NK-92 (cell line): ENCODE measurements at regions not wholly inside any gene's neighbourhood (a gene's known extent, or its start where the extent isn't known, plus 50 kb on each side); places are given as distances from the start of the nearest gene placed in this dataset.

Experiments
- DNase-seq: peaks from one replicate; lab custom pipeline; 2025; ENCODE audit not compliant: unreplicated experiment; lab: John Stamatoyannopoulos, UW

- no peak for DNase-seq
These were observed 332.7 kb downstream of the MID1IP1 start for GRCh38 chrX:39133971-39134370.

DNA sequence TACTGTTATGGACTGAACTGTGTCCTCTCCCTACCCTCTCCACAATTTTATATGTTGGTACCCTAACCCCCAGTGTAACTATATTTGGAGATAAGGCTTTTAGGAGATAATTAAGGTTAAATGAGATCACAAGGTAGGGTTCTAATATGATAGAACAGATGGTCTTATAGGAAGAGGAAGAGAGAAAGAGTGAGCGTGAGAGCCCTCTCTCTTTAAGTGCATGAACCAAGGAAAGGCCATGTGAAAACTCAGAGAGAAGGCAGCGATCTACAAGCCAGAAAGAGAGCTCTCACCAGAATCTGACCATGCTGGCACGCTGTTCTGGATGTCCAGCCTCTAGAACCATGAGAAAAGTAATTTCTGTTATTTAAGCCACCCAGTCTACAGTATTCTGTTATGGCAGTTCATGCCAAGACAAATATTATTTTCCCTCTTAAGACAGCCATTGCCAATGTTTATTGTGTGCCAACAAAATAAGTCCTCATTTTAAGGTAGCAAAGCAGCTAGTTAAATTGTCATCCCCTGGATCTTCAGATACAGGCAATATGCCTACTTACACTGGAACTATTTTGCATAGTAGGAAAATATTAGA, 336.2 kb downstream of the MID1IP1 start:
- DNase-seq: no peak

DNA sequence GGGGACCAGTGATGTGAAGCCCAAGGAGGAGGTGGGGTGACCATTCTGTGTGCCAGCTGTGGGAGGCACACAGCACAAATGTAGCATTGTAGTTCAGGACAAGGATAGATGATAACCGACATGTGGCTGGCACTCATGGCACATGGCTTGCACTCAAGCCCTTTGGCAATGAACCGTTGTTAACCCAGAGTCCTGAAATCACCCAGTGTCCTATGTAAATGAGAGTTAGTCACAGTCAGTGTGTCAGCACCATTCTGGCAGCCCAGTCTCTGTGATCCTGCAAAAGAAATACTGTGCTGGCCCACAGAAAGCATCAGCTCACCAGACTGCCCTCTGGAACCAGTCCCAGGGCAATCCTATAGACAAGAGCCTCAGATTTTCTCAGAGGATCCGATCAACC, 339.3 kb downstream of the MID1IP1 start:
- DNase-seq: no peak

- no peak for DNase-seq
These were observed 343.1 kb downstream of the MID1IP1 start for GRCh38 chrX:39144323-39144722.

DNA sequence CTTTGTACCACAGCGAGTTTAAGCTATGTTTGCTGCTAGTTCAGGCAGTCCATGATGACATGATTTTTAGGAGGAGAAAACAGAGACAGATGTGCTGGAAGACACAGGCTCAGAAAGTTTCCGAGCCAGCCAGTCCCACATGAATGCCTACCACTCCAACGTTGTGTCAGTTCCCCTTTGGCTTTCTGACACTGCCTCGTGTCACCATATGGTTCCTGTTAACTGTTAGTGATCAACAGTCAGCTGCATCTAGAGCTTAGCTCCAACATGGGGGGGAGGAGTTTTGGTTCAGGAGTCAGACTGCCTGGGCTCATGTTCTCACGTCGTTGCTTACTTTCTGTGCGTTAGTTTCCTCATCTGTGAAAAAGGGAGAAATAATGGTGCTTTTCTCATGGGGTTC, 343.7 kb downstream of the MID1IP1 start:
- DNase-seq: no peak

DNA sequence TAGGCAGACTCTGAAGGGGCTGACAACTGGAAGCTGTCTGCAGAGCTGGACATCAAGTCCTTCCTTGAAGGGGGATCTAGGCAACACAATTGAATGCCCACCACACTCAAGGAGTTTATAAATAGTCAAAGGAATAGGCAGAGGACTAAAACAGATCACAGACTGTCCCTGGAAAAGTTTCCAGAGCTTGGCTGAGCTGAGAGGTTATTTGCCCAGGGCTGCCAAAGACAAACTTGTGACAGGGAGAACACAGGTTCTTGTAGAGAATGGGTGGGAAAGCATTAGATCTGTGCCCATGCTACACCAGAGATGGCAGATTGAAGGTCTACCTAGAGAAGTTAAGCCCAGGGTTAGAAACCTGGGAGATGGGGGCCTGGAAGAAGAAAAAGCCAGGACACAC, 344.6 kb downstream of the MID1IP1 start:
- DNase-seq: no peak

GRCh38 chrX:39149761-39150160, 348.5 kb downstream of the MID1IP1 start:
- no peak for DNase-seq

DNA sequence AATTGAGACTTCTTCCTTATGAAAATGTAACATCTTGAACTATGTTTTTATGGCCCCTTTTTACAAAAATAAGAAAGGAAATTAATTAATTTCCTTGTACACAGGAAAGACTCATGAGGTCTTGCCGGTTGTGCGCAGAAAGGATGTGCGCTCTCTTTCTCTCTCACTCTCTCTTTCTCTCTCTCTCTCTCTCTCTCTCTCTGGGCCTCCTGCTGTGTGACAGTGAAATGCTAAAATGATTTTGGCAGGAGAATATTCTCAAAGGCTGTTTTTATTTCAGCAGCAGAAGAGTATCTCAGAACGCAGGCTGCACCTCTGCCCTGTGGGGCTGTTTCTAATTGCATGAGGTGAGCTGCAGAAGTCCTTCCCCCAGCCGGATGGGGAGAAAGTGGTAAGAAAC, 349.0 kb downstream of the MID1IP1 start:
- no peak for DNase-seq

DNA sequence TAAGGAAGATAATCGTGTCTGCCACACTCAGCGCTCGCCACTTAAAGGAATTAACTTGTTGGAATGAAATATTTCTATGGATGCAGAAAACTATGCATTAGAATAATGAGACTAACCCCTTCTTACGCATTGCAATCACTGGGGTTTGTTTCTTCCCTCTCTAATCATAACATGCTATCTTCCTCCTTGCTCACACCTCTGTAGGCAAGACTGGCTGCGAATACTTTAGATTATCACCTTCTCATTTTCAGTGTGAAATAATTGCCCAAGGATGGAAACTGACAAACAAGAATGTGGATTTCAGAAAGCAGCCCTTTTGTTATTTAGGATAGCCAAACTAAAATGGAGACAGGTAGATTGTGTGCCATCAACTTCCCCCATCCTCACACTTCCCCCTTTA, 349.4 kb downstream of the MID1IP1 start:
- no peak for DNase-seq

DNA sequence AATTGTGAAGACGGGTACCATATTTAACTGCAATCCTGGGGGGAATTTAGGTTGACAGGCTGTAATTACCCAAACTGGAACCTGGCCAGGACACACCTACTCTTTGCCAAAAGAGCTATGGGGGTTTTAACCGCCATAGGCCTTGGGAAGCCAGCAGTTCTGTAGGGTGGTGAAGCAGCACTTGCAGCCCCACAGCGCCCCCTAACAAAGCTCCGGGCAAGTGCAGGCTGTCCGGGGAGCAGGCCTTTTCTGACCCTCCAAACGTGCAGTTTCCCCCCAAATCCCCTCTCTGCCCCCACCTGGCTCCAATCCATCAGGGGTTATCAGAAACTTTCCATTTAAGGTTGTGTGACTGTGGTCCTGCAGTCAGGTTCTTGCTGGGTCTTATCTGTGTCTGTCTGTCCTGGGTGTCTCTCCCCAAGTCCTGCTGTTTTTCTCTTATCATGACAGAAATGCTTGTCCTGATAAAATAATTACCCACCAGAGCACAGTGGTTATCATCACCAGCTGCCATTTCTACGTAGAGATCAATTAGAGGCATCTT, 350.9 kb downstream of the MID1IP1 start:
- DNase-seq: no peak

DNA sequence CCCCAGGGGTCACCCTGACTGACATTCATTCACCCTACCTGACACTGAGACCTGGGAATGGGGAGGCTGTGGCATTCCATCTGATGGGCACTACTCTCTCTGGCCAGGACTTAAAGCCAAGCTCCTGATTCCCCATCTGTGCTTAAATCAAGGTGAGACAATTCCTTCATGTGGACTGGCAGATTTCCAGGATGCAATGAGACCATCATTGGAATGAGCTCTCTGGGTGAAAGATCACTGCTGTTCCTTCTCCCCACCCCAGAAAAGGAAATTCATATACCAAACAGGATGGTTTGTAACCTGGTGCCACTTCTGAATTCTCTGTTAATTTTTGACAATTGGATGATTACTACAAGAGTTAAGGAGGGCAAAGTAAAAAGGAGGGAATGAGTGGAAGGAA, 354.8 kb downstream of the MID1IP1 start:
- no peak for DNase-seq

- no peak for DNase-seq
These were observed 355.7 kb downstream of the MID1IP1 start for GRCh38 chrX:39157006-39157405.

GRCh38 chrX:39157796-39158195, 356.5 kb downstream of the MID1IP1 start:
- no peak for DNase-seq

DNA sequence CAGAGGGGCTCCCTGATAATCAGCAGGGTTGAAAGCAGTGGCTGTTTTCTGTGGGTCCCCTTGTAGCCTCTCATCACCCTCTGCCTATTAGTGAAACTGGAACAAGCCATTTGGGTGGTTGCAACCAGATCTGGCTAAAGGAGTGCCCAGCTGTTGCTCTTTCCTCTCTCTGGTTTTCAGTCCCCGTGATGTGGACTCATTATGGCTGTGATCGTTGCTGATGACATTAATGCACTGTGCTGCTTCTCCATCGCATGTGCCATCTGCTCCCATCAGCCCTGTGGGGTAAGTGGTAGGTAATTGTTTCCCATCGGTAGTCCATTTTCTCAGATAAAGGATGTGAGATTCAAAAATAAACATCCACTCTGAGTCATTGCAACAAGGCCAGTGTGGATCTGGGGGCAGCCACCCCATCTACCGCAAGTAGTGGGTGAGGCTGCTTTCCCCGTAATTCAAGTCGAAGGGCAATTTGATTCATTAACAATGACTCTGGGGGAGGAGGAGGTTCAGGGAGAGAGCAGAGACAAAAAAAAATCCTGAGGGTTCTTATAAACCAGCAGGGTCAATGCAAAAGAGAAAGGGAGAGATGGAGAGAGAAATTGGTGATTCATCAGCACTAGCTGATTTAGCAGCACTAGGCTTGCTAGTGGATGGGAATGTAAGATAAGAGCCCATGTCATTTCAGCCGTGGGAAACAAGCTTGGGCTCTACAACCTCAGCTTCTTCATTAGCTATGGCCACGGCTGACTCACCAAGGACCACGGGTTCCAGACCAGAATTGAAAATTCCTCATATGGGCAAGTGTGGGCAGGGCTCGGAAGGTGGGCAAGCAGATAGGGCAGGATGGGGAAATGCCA, 357.8 kb downstream of the MID1IP1 start:
- no peak for DNase-seq

DNA sequence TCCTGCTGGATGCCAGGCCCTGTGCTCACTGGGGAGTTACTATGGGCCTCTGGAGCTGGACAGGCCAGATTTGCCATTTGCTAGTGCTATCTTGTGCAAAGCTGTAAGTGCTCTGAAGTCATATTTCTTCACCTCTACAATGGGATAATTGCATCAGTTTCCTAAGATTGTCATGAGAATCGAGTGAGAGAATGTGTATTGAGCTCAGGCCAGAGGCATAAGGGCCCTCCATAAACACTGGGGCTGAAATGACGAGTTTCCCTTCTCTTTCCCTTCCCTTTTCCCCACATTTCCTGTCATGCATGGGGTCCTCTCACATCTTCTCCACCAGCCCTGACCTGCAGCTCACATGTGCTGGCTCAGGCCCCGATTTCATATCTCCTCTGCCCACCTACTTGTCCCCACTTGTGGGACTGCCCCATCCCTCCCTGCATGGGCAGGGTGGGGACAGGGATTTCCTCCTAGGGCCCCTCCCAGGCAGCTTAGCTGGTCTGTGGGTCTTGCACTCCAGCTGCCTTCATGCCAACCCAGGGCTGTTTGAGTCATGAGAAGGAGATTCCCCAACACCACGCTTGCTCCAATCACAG, 358.8 kb downstream of the MID1IP1 start:
- no peak for DNase-seq

DNA sequence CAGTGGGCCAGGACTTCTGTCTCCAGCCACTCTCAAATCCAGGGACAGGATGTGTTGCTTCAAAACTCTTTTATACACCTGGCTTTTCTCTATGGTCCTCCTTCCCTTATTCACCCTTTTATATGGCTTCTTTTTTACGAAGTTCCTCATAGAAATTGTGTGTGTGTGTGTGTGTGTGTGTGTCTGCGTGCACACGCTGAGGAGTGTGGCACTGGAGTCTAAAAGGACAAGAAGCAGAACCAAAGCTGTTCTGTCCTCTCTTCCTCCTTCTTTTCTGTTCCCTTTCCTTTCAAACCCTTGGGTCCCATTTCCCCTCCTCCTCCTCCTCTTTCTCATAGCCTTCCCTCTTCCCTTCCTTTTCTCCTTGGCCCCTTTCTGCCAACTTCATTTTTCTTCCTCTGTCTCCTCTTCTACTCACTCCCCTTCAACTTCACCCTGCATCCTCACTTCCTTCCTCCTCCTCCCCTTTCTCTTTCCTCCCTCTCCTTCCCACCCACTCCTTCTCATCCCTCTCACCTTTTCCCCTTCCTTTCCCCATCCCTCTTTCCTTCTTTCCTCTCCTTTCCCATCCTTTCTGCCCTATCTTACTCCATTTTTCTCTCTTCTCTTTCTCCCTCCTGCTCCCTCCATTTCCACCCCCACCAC, 360.5 kb downstream of the MID1IP1 start:
- no peak for DNase-seq

GRCh38 chrX:39162322-39162735, 361.1 kb downstream of the MID1IP1 start:
- no peak for DNase-seq

DNA sequence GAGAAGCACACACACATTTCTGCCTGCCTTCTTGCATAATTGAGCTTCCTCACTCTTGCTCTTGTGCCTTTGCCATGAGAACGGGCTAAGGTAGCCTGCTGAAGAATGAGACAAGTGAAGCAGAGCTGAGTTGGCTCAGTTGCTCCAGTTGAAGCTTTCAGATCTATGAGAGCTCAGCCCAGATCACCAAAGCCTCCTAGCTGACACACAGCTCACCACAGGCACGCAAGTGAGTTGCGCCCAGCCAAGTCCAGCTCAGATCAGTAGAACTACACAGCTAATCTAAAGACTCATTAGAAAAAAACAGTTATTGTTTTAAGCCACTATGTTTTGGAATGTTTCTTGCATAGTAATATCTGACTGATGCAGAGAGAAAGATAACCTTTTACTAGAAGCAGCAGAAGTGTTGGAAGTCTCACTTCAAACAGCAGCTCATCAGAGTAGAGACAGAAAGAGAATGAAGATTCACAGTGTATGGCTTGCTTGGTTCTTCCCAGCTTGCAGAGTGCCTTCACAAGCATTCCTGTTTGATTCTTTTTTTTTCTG, 362.4 kb downstream of the MID1IP1 start:
- no peak for DNase-seq

- no peak for DNase-seq
These were observed 363.0 kb downstream of the MID1IP1 start for GRCh38 chrX:39164212-39164611.

GRCh38 chrX:39165185-39165584, 363.9 kb downstream of the MID1IP1 start:
- DNase-seq: no peak

GRCh38 chrX:39165773-39166172, 364.5 kb downstream of the MID1IP1 start:
- DNase-seq: no peak
